SH-SY5Y (cell line): ENCODE measurements at regions not wholly inside any gene's neighbourhood (a gene's known extent, or its start where the extent isn't known, plus 50 kb on each side); places are given as distances from the start of the nearest gene placed in this dataset.

Experiments used
- GATA2 ChIP-seq: IDR thresholded peaks from 2 replicates; pipeline ENCODE4 v1.6.1; 2011; ENCODE audit warnings: mild to moderate bottlenecking, low read depth, low read length
- GATA3 ChIP-seq: IDR thresholded peaks from 2 replicates; pipeline ENCODE4 v1.6.1; 2011; ENCODE audit warnings: low read depth, mild to moderate bottlenecking, low read length, moderate library complexity

- TF ChIP-seq GATA2 (no peak), GATA3 (no peak)
Observed at GRCh38 chr1:201772178-201772577, 56.8 kb upstream of the IPO9 start.
